Keratinocyte (primary cell): ENCODE measurements at regions not wholly inside any gene's neighbourhood (a gene's known extent, or its start where the extent isn't known, plus 50 kb on each side); places are given as distances from the start of the nearest gene placed in this dataset.
"Not testable (repeated sequence)": the region's sequence is repeated elsewhere in the genome, so short reads cannot be mapped to it uniquely, and the experiment has no call there.

Experiments used
- DNase-seq: peaks from one replicate; pipeline ENCODE4 v3.0.0-alpha.2; 2011; ENCODE audit warnings: low read depth, missing footprints, low spot score
- FAIRE-seq: peaks from 2 replicates; lab custom pipeline; 2011; peaks lifted over from hg19 to GRCh38; lab: Jason Lieb, UNC
- H2AFZ ChIP-seq: 2 replicates; pipeline ENCODE4 v1.6.0; 2012; ENCODE audit warnings: low read length, control low read depth, inconsistent platforms; ENCODE audit not compliant: control insufficient read depth
- H3K27ac ChIP-seq: 2 replicates; pipeline ENCODE4 v1.5.1; 2011; ENCODE audit warnings: low read length; ENCODE audit not compliant: control insufficient read depth, insufficient read depth
- H3K27me3 ChIP-seq: 3 replicates; pipeline ENCODE4 v1.6.0; 2011; ENCODE audit warnings: low read length; ENCODE audit not compliant: control insufficient read depth, insufficient read depth; ENCODE audit errors: extremely low read depth
- H3K36me3 ChIP-seq, 2 experiments: 2 replicates in 1 of 2; 3 replicates in 1 of 2; pipeline ENCODE4 v1.5.1; 2011; ENCODE audit warnings: low read length in 2 of 2, mild to moderate bottlenecking in 1 of 2; ENCODE audit not compliant: control insufficient read depth in 2 of 2, insufficient read depth in 2 of 2; ENCODE audit errors: extremely low read depth in 1 of 2
- H3K4me1 ChIP-seq: 3 replicates; pipeline ENCODE4 v1.5.1; 2011; ENCODE audit warnings: low read length; ENCODE audit not compliant: control insufficient read depth, insufficient read depth; ENCODE audit errors: extremely low read depth
- H3K4me2 ChIP-seq: 3 replicates; pipeline ENCODE4 v1.6.0; 2011; ENCODE audit warnings: low read depth, low read length; ENCODE audit not compliant: control insufficient read depth, insufficient read depth; ENCODE audit errors: extremely low read depth
- H3K4me3 ChIP-seq, 3 experiments: fragments of 200-600 bp in 1 of 3; sonication (generic) in 1 of 3; 2 replicates in 2 of 3; 3 replicates in 1 of 3; pipeline ENCODE4 v1.5.1; 2011 to 2016; ENCODE audit warnings: low read length in 3 of 3, mild to moderate bottlenecking in 3 of 3, control low read depth in 2 of 3, inconsistent platforms in 1 of 3, low read depth in 1 of 3, mixed read lengths in 1 of 3, mixed run types in 1 of 3, moderate library complexity in 1 of 3; ENCODE audit not compliant: control insufficient read depth in 2 of 3, insufficient read depth in 2 of 3; ENCODE audit errors: extremely low read depth in 1 of 3
- H3K79me2 ChIP-seq: 2 replicates; pipeline ENCODE4 v1.6.0; 2012; ENCODE audit warnings: low read length; ENCODE audit not compliant: control insufficient read depth, insufficient read depth
- H3K9ac ChIP-seq: 3 replicates; pipeline ENCODE4 v1.6.0; 2011; ENCODE audit warnings: low read length; ENCODE audit not compliant: control insufficient read depth, insufficient read depth; ENCODE audit errors: extremely low read depth
- H3K9me1 ChIP-seq: 3 replicates; pipeline ENCODE4 v1.6.0; 2011; ENCODE audit warnings: low read length; ENCODE audit not compliant: control insufficient read depth, insufficient read depth; ENCODE audit errors: extremely low read depth
- H3K9me3 ChIP-seq: 2 replicates; pipeline ENCODE4 v1.5.1; 2012; ENCODE audit warnings: low read depth, low read length; ENCODE audit not compliant: control insufficient read depth
- H4K20me1 ChIP-seq: 3 replicates; pipeline ENCODE4 v1.6.0; 2011; ENCODE audit warnings: low read length; ENCODE audit not compliant: control insufficient read depth, insufficient read depth; ENCODE audit errors: extremely low read depth
- EZH2 ChIP-seq: IDR thresholded peaks from one replicate; pipeline ENCODE4 v1.6.1; 2012; ENCODE audit warnings: inconsistent platforms, mild to moderate bottlenecking, low read length, moderate library complexity
- dilution Hi-C: fragments of 300-500 bp; cut with MboI; formaldehyde crosslinking; loops from one replicate; pipeline ENCODE4 v1.7.0; 2020; ENCODE audit warnings: low sequenced_read_pairs; ENCODE audit not compliant: extremely low pct_ligation_motif_present
- TF ChIP-seq, protein P1 (sequence below), 3 experiments: IDR thresholded peaks in 1 of 3; conservative IDR thresholded peaks in 1 of 3; optimal IDR thresholded peaks in 1 of 3; 2 replicates in 2 of 3; 3 replicates in 1 of 3; pipeline versions ENCODE3 to v1.5.1; 2011; ENCODE audit warnings: low read length in 3 of 3, mild to moderate bottlenecking in 3 of 3, moderate library complexity in 2 of 3, control low read depth in 1 of 3, inconsistent platforms in 1 of 3; ENCODE audit not compliant: insufficient read depth in 2 of 3; ENCODE audit errors: extremely low read depth in 1 of 3

- Histone ChIP-seq H3K79me2 (no peaks in the 10 kb centered on the region), H3K9me1 (no peaks in the 10 kb centered on the region), H2AFZ (no peak overlapping the region), H4K20me1 (no peaks in the 10 kb centered on the region), H3K36me3 (no peaks in the 10 kb centered on the region), H3K4me1 (no peaks in the 10 kb centered on the region), H3K27me3 (no peaks in the 10 kb centered on the region), H3K9ac (no peak overlapping the region), H3K4me2 (no peak overlapping the region), H3K9me3 (no peaks in the 10 kb centered on the region), H3K27ac (no peak overlapping the region), H3K4me3 (no peak overlapping the region)
- FAIRE-seq (no peak), DNase-seq (no peak)
- dilution Hi-C loops: no loop called here
- TF ChIP-seq, protein P1, sequence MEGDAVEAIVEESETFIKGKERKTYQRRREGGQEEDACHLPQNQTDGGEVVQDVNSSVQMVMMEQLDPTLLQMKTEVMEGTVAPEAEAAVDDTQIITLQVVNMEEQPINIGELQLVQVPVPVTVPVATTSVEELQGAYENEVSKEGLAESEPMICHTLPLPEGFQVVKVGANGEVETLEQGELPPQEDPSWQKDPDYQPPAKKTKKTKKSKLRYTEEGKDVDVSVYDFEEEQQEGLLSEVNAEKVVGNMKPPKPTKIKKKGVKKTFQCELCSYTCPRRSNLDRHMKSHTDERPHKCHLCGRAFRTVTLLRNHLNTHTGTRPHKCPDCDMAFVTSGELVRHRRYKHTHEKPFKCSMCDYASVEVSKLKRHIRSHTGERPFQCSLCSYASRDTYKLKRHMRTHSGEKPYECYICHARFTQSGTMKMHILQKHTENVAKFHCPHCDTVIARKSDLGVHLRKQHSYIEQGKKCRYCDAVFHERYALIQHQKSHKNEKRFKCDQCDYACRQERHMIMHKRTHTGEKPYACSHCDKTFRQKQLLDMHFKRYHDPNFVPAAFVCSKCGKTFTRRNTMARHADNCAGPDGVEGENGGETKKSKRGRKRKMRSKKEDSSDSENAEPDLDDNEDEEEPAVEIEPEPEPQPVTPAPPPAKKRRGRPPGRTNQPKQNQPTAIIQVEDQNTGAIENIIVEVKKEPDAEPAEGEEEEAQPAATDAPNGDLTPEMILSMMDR (optimal IDR thresholded peaks at IDR 0.05 in 1 of 3, IDR thresholded peaks at IDR 0.05 in 1 of 3, conservative IDR thresholded peaks at IDR 0.05 in 1 of 3; ENCODE audit: extremely low read depth in 1 of 3, insufficient read depth in 2 of 3, low read length in 3 of 3): no peak
- TF ChIP-seq EZH2: no peak
These were observed 723.8 kb upstream of the CDH6 start for GRCh38 chr5:30469691-30470090.

DNA sequence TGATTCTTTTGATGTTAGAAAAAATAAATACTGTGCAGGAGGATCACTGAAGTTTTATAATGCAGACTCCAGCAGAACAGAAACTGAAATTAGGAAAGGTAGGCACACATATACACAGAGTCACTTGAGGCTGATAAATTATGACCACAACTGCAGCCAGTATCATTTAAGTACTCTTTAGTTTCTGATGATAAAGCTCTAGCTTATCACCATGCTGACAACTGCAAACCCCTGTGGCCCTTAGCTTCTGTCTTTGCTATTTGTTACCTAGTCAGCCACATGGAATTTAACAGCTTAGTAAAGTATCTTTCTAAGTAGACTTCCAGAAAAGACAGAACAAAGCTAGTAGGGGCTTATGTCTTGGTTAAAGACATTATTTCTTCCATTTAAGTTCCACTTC, 734.8 kb upstream of the CDH6 start:
- no peaks in the 10 kb centered on the region for H3K36me3 ChIP-seq
- H4K20me1 ChIP-seq: no peaks in the 10 kb centered on the region
- no peak for DNase-seq
- no peak overlapping the region for H2AFZ ChIP-seq
- H3K9me1 ChIP-seq: no peaks in the 10 kb centered on the region
- no peaks in the 10 kb centered on the region for H3K27me3 ChIP-seq
- TF ChIP-seq, protein P1 (optimal IDR thresholded peaks at IDR 0.05 in 1 of 3, IDR thresholded peaks at IDR 0.05 in 1 of 3, conservative IDR thresholded peaks at IDR 0.05 in 1 of 3; ENCODE audit: extremely low read depth in 1 of 3, insufficient read depth in 2 of 3, low read length in 3 of 3): no peak
- TF ChIP-seq EZH2: no peak
- dilution Hi-C loops: no loop called here
- no peak overlapping the region for H3K4me3 ChIP-seq
- H3K9me3 ChIP-seq: no peaks in the 10 kb centered on the region
- H3K4me2 ChIP-seq: no peak overlapping the region
- H3K9ac ChIP-seq: no peak overlapping the region
- no peaks in the 10 kb centered on the region for H3K79me2 ChIP-seq
- no peak for FAIRE-seq
- H3K27ac ChIP-seq: no peak overlapping the region
- no peaks in the 10 kb centered on the region for H3K4me1 ChIP-seq

GRCh38 chr5:30455484-30455883, 738.0 kb upstream of the CDH6 start:
- DNase-seq, dilution Hi-C loops, H3K4me1 ChIP-seq, H2AFZ ChIP-seq, H3K9ac ChIP-seq, H3K27me3 ChIP-seq, H3K4me2 ChIP-seq, H4K20me1 ChIP-seq, H3K9me3 ChIP-seq, FAIRE-seq, H3K4me3 ChIP-seq, H3K36me3 ChIP-seq, H3K27ac ChIP-seq, H3K9me1 ChIP-seq, H3K79me2 ChIP-seq: not testable (repeated sequence)
